ENCODE measurements at regions not wholly inside any gene's neighbourhood (a gene's known extent, or its start where the extent isn't known, plus 50 kb on each side); places are given as distances from the start of the nearest gene placed in this dataset.
"Not testable (repeated sequence)": the region's sequence is repeated elsewhere in the genome, so short reads cannot be mapped to it uniquely, and the experiment has no call there.

DNA sequence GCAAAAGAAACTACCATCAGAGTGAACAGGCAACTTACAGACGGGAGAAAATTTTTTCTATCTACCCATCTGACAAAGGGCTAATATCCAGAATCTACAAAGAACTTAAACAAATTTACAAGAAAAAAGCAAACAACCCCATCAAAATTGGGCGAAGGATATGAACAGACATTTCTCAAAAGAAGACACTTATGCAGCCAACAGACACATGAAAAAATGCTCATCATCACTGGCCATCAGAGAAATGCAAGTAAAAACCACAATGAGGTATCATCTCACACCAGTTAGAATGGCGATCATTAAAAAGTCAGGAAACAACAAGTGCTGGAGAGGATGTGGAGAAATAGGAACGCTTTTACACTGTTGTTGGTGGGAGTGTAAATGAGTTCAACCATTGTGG is 206.6 kb upstream of the HTR1E start:
- DNase-seq, result not testable (repeated sequence)

DNA sequence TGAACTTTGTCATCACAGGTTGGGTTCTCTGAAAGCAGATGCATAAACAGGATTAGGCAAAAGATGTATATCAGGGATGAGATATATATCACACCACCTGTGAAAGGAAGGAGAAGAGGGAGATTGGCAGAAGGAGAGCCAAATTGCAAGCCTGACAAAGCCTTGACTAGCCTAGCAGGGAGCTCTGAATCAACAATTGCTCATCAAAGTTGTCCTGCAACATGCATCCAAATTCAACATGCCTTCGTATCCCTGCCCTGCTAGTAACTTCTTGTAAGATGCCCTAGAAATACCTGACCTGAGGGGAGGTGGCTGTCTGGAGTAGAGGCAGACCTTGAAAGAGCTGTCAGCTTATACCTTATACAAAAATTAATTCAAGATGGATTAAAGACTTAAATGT is 207.1 kb upstream of the HTR1E start:
- DNase-seq, result no peak

DNA sequence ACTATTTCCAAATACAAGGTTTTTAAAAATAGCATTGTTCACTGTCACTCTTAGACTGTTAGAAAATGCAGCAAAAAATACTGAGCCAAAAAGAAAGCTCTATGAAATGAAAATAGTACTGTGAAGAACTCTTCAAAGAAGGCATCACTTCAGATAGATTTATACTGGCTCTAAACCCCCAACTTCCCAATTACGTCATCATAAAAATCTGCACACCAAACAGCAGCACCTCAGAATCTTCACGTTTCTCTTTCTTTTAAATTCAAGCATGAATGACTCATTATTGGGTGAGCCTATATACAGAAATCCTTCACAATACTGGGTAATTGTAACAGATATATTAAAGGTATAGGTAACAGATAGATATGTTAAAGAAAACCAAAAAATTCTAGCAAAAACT is 208.4 kb upstream of the HTR1E start:
- DNase-seq, result no peak

- DNase-seq, result no peak
These were observed 212.6 kb upstream of the HTR1E start for GRCh38 chr6:86724695-86725094.

DNA sequence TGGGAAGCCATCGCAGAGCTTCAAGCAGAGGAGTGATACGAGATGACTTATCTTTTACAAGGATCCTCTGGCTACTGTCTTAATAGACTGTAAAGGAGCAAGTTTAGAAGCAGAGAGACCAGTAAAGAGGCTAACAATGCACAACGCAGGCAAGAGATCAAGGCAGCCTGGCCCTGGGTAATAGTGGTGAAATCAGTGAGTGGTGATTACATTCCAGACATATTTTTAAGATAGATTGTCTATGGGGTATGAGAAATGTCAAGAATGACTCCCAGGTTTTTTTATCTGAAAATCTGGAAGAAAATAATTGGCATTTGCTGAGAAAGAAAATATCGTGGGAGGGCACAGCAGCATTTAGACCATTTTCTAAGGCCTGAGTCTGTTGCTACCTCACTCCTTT is 213.6 kb upstream of the HTR1E start:
- DNase-seq, result no peak

DNA sequence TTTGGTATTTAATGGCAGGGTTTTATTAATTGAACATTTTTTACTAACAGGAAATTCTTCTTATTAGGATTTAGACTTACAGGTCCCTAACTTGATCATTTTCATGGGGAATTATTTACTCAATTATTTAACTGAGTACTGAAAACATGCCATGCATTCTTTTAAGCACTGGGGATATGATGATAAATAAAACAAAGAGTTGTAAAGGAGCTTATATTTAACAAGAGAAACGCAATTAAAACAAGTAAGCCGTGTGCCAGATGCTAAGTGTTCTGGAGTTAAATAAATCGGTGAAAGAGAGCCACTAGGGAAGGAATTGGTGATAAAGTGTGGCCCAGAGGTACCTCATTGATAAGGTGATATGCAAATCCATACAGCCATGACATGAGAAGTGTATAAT is 214.2 kb upstream of the HTR1E start:
- no peak for DNase-seq

DNA sequence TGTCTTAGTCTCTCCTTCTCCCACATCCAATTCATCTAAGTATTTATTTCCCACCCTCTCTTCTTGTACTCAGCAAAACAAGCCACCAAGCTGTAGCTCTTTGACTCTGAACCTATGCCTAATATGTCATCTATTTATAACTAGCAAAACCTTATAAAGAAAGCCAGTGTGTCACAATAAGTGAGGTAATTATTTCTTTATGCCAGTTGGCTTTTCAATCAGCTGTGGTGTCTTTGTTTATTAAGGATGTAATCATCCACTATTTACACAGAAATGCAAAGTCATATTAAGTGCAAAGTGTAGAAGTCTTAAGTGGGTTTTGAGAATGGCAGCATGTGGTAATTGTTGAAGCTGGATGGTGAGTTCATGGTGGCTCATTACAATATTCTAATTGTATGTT is 215.2 kb upstream of the HTR1E start:
- no peak for DNase-seq

GRCh38 chr6:86715676-86716075 is 221.7 kb upstream of the HTR1E start:
- DNase-seq, result no peak

GRCh38 chr6:86712039-86712438 is 225.3 kb upstream of the HTR1E start:
- no peak for DNase-seq

- DNase-seq, result no peak
These were observed 229.7 kb upstream of the HTR1E start for GRCh38 chr6:86707545-86708120.

- no peak for DNase-seq
These were observed 230.9 kb upstream of the HTR1E start for GRCh38 chr6:86706449-86706848.

DNA sequence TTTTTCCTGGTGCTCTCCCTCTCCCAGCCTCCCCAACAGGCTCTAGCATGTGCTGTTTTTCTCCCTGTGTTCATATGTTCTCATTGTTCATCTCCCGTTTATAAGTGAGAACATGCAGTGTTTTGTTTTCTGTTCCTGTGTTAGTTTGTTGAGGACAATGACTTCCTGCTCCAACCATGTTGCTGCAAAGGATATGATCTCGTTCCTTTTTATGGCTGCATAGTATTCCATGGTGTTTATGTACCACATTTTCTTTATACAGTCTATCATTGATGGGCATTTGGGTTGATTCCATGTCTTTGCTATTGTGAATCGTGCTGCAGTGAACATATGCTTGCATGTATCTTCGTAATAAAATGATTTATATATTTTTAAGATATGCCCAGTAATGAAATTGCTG is 236.1 kb upstream of the HTR1E start:
- DNase-seq, result not testable (repeated sequence)

DNA sequence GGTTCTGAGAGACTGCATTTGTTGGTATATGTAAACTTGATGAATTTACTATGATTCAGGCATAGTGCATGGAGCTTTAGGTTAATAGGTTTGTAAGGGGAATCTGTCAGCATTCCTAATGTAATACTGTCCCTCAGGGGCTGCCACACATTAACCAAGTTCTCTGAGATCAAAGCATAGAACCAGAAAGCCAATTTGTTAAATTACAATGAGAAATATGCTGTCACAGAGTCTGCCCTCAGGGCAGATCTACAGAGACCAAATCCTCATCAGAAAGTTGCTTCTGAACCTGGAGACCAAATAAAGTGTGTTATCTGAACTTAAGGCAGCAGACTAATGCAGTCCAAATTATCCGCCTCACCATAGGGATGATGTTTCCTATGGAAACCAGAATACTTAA is 250.8 kb upstream of the HTR1E start:
- no peak for DNase-seq

DNA sequence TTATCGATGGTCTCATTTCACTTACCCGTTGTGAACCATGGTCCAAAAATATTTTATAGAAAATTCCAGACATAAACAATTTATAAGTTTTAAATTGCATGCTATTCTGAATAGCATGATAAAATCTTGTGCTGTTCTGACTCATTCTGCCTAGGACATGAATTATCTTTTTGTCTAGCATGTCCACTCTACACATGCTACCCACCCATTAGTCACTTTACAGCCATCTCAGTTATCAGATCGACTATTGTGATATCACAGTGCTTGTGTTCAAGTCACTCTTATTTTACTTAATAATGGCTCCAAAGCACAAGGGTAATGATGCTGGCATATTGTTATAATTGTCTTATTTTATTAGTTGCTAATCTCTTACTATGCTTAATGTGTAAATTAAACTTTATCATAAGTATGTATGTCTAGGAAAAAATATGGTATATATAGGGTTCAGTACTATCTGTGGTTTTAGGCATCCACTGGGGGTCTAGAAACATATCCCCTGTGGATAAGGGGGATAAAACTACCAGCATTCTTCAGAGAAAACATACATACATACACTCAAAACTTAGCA is 252.0 kb upstream of the HTR1E start:
- DNase-seq, result no peak

- DNase-seq, result no peak
These were observed 254.0 kb upstream of the HTR1E start for GRCh38 chr6:86683132-86683908.

GRCh38 chr6:86682297-86682696 is 255.0 kb upstream of the HTR1E start:
- DNase-seq, result no peak

DNA sequence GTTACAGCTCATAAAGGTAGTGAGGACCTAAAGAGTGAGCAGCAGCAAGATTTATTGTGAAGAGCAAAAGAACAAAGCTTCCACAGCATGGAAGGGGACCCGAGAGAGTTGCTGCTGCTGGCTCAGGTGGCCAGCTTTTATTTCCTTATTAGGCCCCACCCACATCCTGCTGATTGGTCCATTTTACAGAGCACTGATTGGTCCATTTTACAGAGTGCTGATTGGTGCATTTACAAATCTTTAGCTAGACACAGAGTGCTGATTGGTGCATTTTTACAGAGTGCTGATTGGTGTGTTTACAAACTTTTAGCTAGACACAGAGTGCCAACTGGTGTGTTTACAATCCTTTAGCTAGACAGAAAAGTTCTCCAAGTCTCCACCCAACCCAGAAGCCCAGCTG is 256.2 kb upstream of the HTR1E start:
- not testable (repeated sequence) for DNase-seq

- DNase-seq, result not testable (repeated sequence)
These were observed 265.2 kb upstream of the HTR1E start for GRCh38 chr6:86672125-86672524.

- no peak for DNase-seq
These were observed 280.1 kb upstream of the HTR1E start for GRCh38 chr6:86657192-86657591.

GRCh38 chr6:86629123-86629522 is 308.2 kb upstream of the HTR1E start:
- DNase-seq, result no peak

- no peak for DNase-seq
These were observed 317.9 kb upstream of the HTR1E start for GRCh38 chr6:86619428-86619827.

- DNase-seq, result no peak
These were observed 322.0 kb upstream of the HTR1E start for GRCh38 chr6:86615299-86615698.

DNA sequence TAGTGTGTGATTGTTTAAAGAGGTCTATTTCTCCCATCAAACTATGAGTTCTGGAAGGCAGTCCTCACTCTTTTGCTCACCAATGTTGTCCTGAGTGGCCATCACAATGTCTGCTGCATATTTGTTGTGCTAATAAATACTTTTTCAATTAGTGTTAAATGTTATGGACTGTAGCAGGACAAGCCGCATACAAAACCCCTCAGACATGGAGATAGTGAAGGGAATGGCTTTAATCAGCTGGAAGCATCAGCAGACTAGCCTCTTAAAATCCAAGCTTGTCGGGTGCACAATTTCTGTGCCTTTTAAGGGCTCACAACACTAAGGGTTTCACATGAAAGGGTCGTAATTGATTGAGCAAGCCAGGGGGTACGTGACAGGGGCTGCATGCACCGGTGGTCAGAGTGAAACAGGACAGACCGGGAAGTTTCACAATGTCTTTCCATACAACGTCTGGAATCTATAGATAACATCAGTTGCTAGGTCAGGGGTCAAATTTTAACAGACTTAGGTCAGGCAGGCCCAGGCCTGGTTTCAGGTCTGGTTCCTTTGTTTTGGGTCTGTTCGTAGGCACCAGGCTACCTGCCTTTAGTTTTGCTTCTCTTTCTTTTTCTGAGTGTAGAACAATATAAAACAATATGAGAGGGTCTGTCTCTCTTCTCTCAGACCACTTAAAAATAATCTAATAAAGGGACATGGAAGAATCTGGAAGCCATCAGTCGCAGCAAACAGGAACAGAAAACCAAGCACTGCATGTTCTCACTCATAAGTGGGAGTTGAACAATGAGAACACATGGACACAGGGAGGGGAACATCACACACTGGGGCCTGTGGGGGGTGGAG is 327.6 kb upstream of the HTR1E start:
- DNase-seq, result no peak

- DNase-seq, result not testable (repeated sequence)
These were observed 334.0 kb upstream of the HTR1E start for GRCh38 chr6:86603364-86603763.
